HG03442 (cell line): ENCODE measurements at regions not wholly inside any gene's neighbourhood (a gene's known extent, or its start where the extent isn't known, plus 50 kb on each side); places are given as distances from the start of the nearest gene placed in this dataset.
"Not testable (repeated sequence)": the region's sequence is repeated elsewhere in the genome, so short reads cannot be mapped to it uniquely, and the experiment has no call there.

ENCODE experiments used
- ATAC-seq: cut with Tn5 transposase; IDR thresholded peaks from one replicate; pipeline ENCODE4 v1.9.1; 2021; ENCODE audit warnings: mild to moderate bottlenecking, moderate library complexity; ENCODE audit not compliant: unreplicated experiment

- ATAC-seq, result no peak
These were observed 155.2 kb downstream of the FOXD2 start for GRCh38 chr1:47593013-47593568.

GRCh38 chr1:47593598-47594285 lies 155.9 kb downstream of the FOXD2 start:
- ATAC-seq, result no peak

GRCh38 chr1:47594627-47595026 lies 156.8 kb downstream of the FOXD2 start:
- ATAC-seq, result no peak

- no peak for ATAC-seq
These were observed 158.5 kb downstream of the FOXD2 start for GRCh38 chr1:47596328-47596727.

GRCh38 chr1:47598357-47598756 lies 160.5 kb downstream of the FOXD2 start:
- ATAC-seq, result no peak

- ATAC-seq, result no peak
These were observed 161.9 kb downstream of the FOXD2 start for GRCh38 chr1:47599777-47600176.

- ATAC-seq, result not testable (repeated sequence)
These were observed 164.6 kb downstream of the FOXD2 start for GRCh38 chr1:47602491-47602890.

- not testable (repeated sequence) for ATAC-seq
These were observed 167.0 kb downstream of the FOXD2 start for GRCh38 chr1:47604869-47605268.

GRCh38 chr1:47608296-47608875 lies 170.5 kb downstream of the FOXD2 start:
- no peak for ATAC-seq

GRCh38 chr1:47611992-47612391 lies 174.1 kb downstream of the FOXD2 start:
- no peak for ATAC-seq

- no peak for ATAC-seq
These were observed 175.0 kb downstream of the FOXD2 start for GRCh38 chr1:47612819-47613218.

GRCh38 chr1:47616036-47616435 lies 178.2 kb downstream of the FOXD2 start:
- no peak for ATAC-seq

- ATAC-seq, result no peak
These were observed 179.1 kb downstream of the FOXD2 start for GRCh38 chr1:47616906-47617305.

- no peak for ATAC-seq
These were observed 179.8 kb downstream of the FOXD2 start for GRCh38 chr1:47617381-47618221.

- ATAC-seq, result no peak
These were observed 180.4 kb downstream of the FOXD2 start for GRCh38 chr1:47618222-47618720.

GRCh38 chr1:47618830-47619229 lies 181.0 kb downstream of the FOXD2 start:
- no peak for ATAC-seq

- no peak for ATAC-seq
These were observed 183.6 kb downstream of the FOXD2 start for GRCh38 chr1:47621483-47621882.

- ATAC-seq, result no peak
These were observed 184.1 kb downstream of the FOXD2 start for GRCh38 chr1:47621977-47622376.

- no peak for ATAC-seq
These were observed 185.1 kb downstream of the FOXD2 start for GRCh38 chr1:47622776-47623556.

- no peak for ATAC-seq
These were observed 185.7 kb downstream of the FOXD2 start for GRCh38 chr1:47623557-47623940.

GRCh38 chr1:47624531-47624930 lies 186.7 kb downstream of the FOXD2 start:
- no peak for ATAC-seq
